Inflammatory macrophage (primary cell): ENCODE measurements at regions not wholly inside any gene's neighbourhood (a gene's known extent, or its start where the extent isn't known, plus 50 kb on each side); places are given as distances from the start of the nearest gene placed in this dataset.
"Not testable (repeated sequence)": the region's sequence is repeated elsewhere in the genome, so short reads cannot be mapped to it uniquely, and the experiment has no call there.

Source experiments
- DNase-seq, 2 donors: peaks; one replicate each; pipeline ENCODE4 v3.0.0-alpha.2; 2020 to 2022

- not testable (repeated sequence) for DNase-seq
Observed at GRCh38 chr13:21263909-21264308, 87.5 kb downstream of the MRPL57 start.

GRCh38 chr13:21268485-21268884 is 92.0 kb downstream of the MRPL57 start:
- not testable (repeated sequence) for DNase-seq

- not testable (repeated sequence) for DNase-seq
Observed at GRCh38 chr13:21272439-21272838, 96.0 kb downstream of the MRPL57 start.

GRCh38 chr13:21274457-21274856 is 98.0 kb downstream of the MRPL57 start:
- DNase-seq, result not testable (repeated sequence)

- DNase-seq, result no peak
Observed at GRCh38 chr13:21282065-21282464, 105.6 kb downstream of the MRPL57 start.

- no peak for DNase-seq
Observed at GRCh38 chr13:21287331-21287907, 111.0 kb downstream of the MRPL57 start.

GRCh38 chr13:21289475-21289874 is 113.0 kb downstream of the MRPL57 start:
- no peak for DNase-seq

- not testable (repeated sequence) for DNase-seq
Observed at GRCh38 chr13:21290442-21291002, 114.1 kb downstream of the MRPL57 start.

- no peak for DNase-seq
Observed at GRCh38 chr13:21291840-21292239, 115.4 kb downstream of the MRPL57 start.

- DNase-seq, result peak; percentile 21 to 34
Observed at GRCh38 chr13:21296991-21297390, 120.5 kb downstream of the MRPL57 start.

GRCh38 chr13:21297447-21297846 is 121.0 kb downstream of the MRPL57 start:
- DNase-seq, result peak in 1 of 2 donors; percentile 2

GRCh38 chr13:21297914-21298831 is 121.7 kb downstream of the MRPL57 start:
- peak; percentile 90 to 95 for DNase-seq

GRCh38 chr13:21304256-21304655 is 127.8 kb downstream of the MRPL57 start:
- no peak for DNase-seq

GRCh38 chr13:21306300-21307073 is 130.0 kb downstream of the MRPL57 start:
- not testable (repeated sequence) for DNase-seq

- DNase-seq, result not testable (repeated sequence)
Observed at GRCh38 chr13:21307158-21307557, 130.7 kb downstream of the MRPL57 start.

- no peak for DNase-seq
Observed at GRCh38 chr13:21308906-21309305, 132.4 kb downstream of the MRPL57 start.

GRCh38 chr13:21309542-21310172 is 133.2 kb downstream of the MRPL57 start:
- no peak for DNase-seq

GRCh38 chr13:21310220-21310619 is 133.8 kb downstream of the MRPL57 start:
- DNase-seq, result no peak

GRCh38 chr13:21314976-21315375 is 138.5 kb downstream of the MRPL57 start:
- not testable (repeated sequence) for DNase-seq

- DNase-seq, result no peak
Observed at GRCh38 chr13:21316376-21316775, 139.9 kb downstream of the MRPL57 start.

GRCh38 chr13:21318891-21319532 is 140.1 kb downstream of the ZDHHC20 start:
- DNase-seq, result no peak
